IMR-90 (cell line): ENCODE measurements at regions not wholly inside any gene's neighbourhood (a gene's known extent, or its start where the extent isn't known, plus 50 kb on each side); places are given as distances from the start of the nearest gene placed in this dataset.

Source experiments
- ATAC-seq: fragments of 200-7000 bp; cut with Tn5 transposase; 2 replicates; pipeline ENCODE4 v1.9.1; 2020; ENCODE audit warnings: low read depth, mild to moderate bottlenecking, moderate library complexity
- BruUV-seq: library from RNA; stranded (reverse); fragments of 400-500 nt; replicated peaks from 2 replicates; lab custom pipeline; 2021; lab: Mats Ljungman, UMichigan
- CTCF ChIA-PET: fragments of 300-600 bp; formaldehyde crosslinking; extraction: SDS; loops from one replicate; lab custom pipeline; 2021; ENCODE audit warnings: antibody characterized with exemption; lab: Yijun Ruan, JAX
- POLR2A ChIA-PET: fragments of 300-600 bp; sonication (Branson Sonifier 250); formaldehyde crosslinking; loops from one replicate; lab custom pipeline; 2022; ENCODE audit warnings: antibody characterized with exemption; ENCODE audit not compliant: unreplicated experiment; lab: Charles Lee
- DNase-seq: peaks from one replicate; pipeline ENCODE4 v3.0.0; 2013
- H2AFZ ChIP-seq: replicated peaks from 2 replicates; pipeline ENCODE3; 2013; ENCODE audit warnings: low read length, mild to moderate bottlenecking; ENCODE audit not compliant: poor library complexity
- H2AK5ac ChIP-seq: 2 replicates; pipeline ENCODE4 v1.6.1; 2013; ENCODE audit warnings: low read depth, low read length, inconsistent platforms
- H2AK9ac ChIP-seq: replicated peaks from 2 replicates; pipeline ENCODE3; 2013; ENCODE audit warnings: mild to moderate bottlenecking, low read depth, low read length, moderate library complexity; ENCODE audit not compliant: poor library complexity
- H2BK120ac ChIP-seq: 2 replicates; pipeline ENCODE4 v1.6.1; 2013; ENCODE audit warnings: low read depth, low read length, inconsistent platforms
- H2BK15ac ChIP-seq: 3 replicates; pipeline ENCODE4 v1.6.1; 2013; ENCODE audit warnings: low read depth, low read length, inconsistent platforms
- H2BK20ac ChIP-seq: 2 replicates; pipeline ENCODE4 v1.6.1; 2013; ENCODE audit warnings: low read depth, mild to moderate bottlenecking, inconsistent platforms, low read length, moderate library complexity
- H2BK5ac ChIP-seq: 2 replicates; pipeline ENCODE4 v1.6.1; 2013; ENCODE audit warnings: mild to moderate bottlenecking, low read depth, low read length, inconsistent platforms; ENCODE audit not compliant: poor library complexity, severe bottlenecking
- H3K14ac ChIP-seq: replicated peaks from 2 replicates; pipeline ENCODE4 v1.6.1; 2013; ENCODE audit warnings: low read depth, low read length, inconsistent platforms
- H3K18ac ChIP-seq: 2 replicates; pipeline ENCODE4 v1.6.1; 2013; ENCODE audit warnings: low read depth, low read length, control low read depth
- H3K23ac ChIP-seq: 2 replicates; pipeline ENCODE4 v1.6.1; 2013; ENCODE audit warnings: low read depth, low read length, inconsistent platforms
- H3K27ac ChIP-seq: 2 replicates; pipeline ENCODE4 v1.5.1; 2013; ENCODE audit warnings: mild to moderate bottlenecking, control low read depth, low read length; ENCODE audit not compliant: insufficient read depth
- H3K27me3 ChIP-seq: 2 replicates; pipeline ENCODE4 v1.6.1; 2013; ENCODE audit warnings: low read length; ENCODE audit not compliant: control insufficient read depth, insufficient read depth
- H3K36me3 ChIP-seq: 2 replicates; pipeline ENCODE4 v1.6.1; 2013; ENCODE audit warnings: low read length, mixed read lengths; ENCODE audit not compliant: control insufficient read depth, insufficient read depth
- H3K4ac ChIP-seq: 2 replicates; pipeline ENCODE4 v1.6.1; 2013; ENCODE audit warnings: low read depth, low read length, inconsistent platforms
- H3K4me1 ChIP-seq: 2 replicates; pipeline ENCODE4 v1.6.1; 2013; ENCODE audit warnings: low read length, mixed read lengths; ENCODE audit not compliant: control insufficient read depth, insufficient read depth
- H3K4me2 ChIP-seq: 2 replicates; pipeline ENCODE4 v1.6.1; 2013; ENCODE audit warnings: low read depth, mild to moderate bottlenecking, control low read depth, low read length, moderate library complexity
- H3K4me3 ChIP-seq: 2 replicates; pipeline ENCODE4 v1.5.1; 2013; ENCODE audit warnings: low read depth, mild to moderate bottlenecking, control low read depth, low read length, moderate library complexity; ENCODE audit not compliant: insufficient read depth
- H3K56ac ChIP-seq: 2 replicates; pipeline ENCODE4 v1.6.1; 2013; ENCODE audit warnings: low read length, inconsistent platforms; ENCODE audit not compliant: insufficient read depth; ENCODE audit errors: extremely low read depth
- H3K79me1 ChIP-seq, 2 experiments: 2 replicates each; pipeline ENCODE4 v1.6.1; 2013; ENCODE audit warnings: low read length in 2 of 2, inconsistent platforms in 1 of 2, low read depth in 1 of 2
- H3K9ac ChIP-seq: 2 replicates; pipeline ENCODE4 v1.6.1; 2013; ENCODE audit warnings: low read depth, low read length, control low read depth
- H3K9me1 ChIP-seq: 2 replicates; pipeline ENCODE4 v1.6.1; 2013; ENCODE audit warnings: low read length, inconsistent platforms; ENCODE audit not compliant: insufficient read depth
- H3K9me3 ChIP-seq: 2 replicates; pipeline ENCODE4 v1.6.1; 2013; ENCODE audit warnings: low read length; ENCODE audit not compliant: control insufficient read depth, insufficient read depth
- H4K20me1 ChIP-seq: 2 replicates; pipeline ENCODE4 v1.6.1; 2013; ENCODE audit warnings: low read length, inconsistent platforms; ENCODE audit not compliant: insufficient read depth
- H4K5ac ChIP-seq: 2 replicates; pipeline ENCODE4 v1.6.1; 2013; ENCODE audit warnings: mild to moderate bottlenecking, low read depth, low read length, control low read depth
- H4K8ac ChIP-seq, 2 experiments: 2 replicates each; pipeline ENCODE4 v1.6.1; 2013; ENCODE audit warnings: low read depth in 2 of 2, low read length in 2 of 2, control low read depth in 1 of 2, inconsistent platforms in 1 of 2
- H4K91ac ChIP-seq: 2 replicates; pipeline ENCODE4 v1.6.1; 2013; ENCODE audit warnings: low read depth, low read length, inconsistent platforms; ENCODE audit not compliant: insufficient read depth
- MAFK ChIP-seq: IDR thresholded peaks from 2 replicates; pipeline ENCODE4 v1.6.1; 2012; ENCODE audit warnings: low read depth, low read length, improper control_type of control experiment
- NFE2L2 ChIP-seq: fragments of 150-350 bp; IDR thresholded peaks from 2 replicates; pipeline ENCODE4 v1.6.1; 2016; ENCODE audit warnings: low read depth, mild to moderate bottlenecking, low read length
- dilution Hi-C: fragments of 300-500 bp; cut with HindIII; formaldehyde crosslinking; loops from one replicate; pipeline ENCODE4 v1.14.3; 2018; ENCODE audit warnings: low sequenced_read_pairs; ENCODE audit not compliant: unreplicated experiment
- in situ Hi-C: fragments of 300-500 bp; cut with MboI; formaldehyde crosslinking; loops from 3 replicates; pipeline ENCODE4 v1.14.3; 2019; ENCODE audit warnings: low sequenced_read_pairs, inconsistent platforms, mixed read lengths
- intact Hi-C: fragments of 100-400 bp; cut with micrococcal nuclease; formaldehyde crosslinking; loops from 2 replicates; pipeline ENCODE4 v1.10.0; 2022

DNA sequence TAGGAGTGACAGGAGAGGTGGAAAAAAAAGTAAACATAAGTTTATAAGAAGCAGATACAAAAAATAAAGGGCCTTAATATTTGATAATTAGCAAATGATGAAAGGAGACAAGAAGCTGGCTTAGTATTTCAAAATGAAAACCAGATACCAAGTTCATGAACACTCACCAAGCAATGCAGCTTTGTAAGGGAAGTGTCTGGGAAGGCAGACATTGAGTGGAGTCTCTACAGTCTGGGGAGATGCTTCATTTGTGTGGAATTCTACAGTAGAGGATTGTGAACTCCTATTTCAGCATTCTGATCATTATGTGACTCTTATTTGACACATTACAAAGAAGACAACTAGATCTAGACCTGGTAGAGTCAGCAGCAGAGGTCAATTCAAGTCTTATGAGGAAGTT, 1072.7 kb downstream of the DSC3 start:
- no peak overlapping the region for H3K56ac ChIP-seq
- no peak overlapping the region for H3K14ac ChIP-seq
- H3K4me1 ChIP-seq: no peaks in the 10 kb centered on the region
- no peaks in the 10 kb centered on the region for H3K79me1 ChIP-seq
- no peak overlapping the region for H3K4me3 ChIP-seq
- no TSS peak for BruUV-seq
- H3K18ac ChIP-seq: no peak overlapping the region
- no peak overlapping the region for H4K5ac ChIP-seq
- H4K8ac ChIP-seq: no peak overlapping the region
- in situ Hi-C loops (no loop called here), intact Hi-C loops (no loop called here), dilution Hi-C loops (no loop called here)
- CTCF ChIA-PET: no interaction called here
- H2BK20ac ChIP-seq: no peak overlapping the region
- TF ChIP-seq MAFK: no peak
- TF ChIP-seq NFE2L2: no peak
- no peaks in the 10 kb centered on the region for H3K9me1 ChIP-seq
- peaks cover 4% of the 10 kb centered on the region; the same call in 1 of the 2 replicates for H3K9me3 ChIP-seq
- no peak overlapping the region for H2AFZ ChIP-seq
- H2BK120ac ChIP-seq: no peak overlapping the region
- ATAC-seq: no peak
- no peak overlapping the region for H3K23ac ChIP-seq
- no peak overlapping the region for H4K91ac ChIP-seq
- POLR2A ChIA-PET: no interaction called here
- no peak overlapping the region for H2AK9ac ChIP-seq
- H2BK5ac ChIP-seq: no peak overlapping the region
- H3K27me3 ChIP-seq: no peaks in the 10 kb centered on the region
- H2BK15ac ChIP-seq: no peak overlapping the region
- H3K4ac ChIP-seq: no peak overlapping the region
- H3K9ac ChIP-seq: no peak overlapping the region
- H2AK5ac ChIP-seq: no peak overlapping the region
- H3K27ac ChIP-seq: no peak overlapping the region
- no peaks in the 10 kb centered on the region for H4K20me1 ChIP-seq
- DNase-seq: no peak
- H3K36me3 ChIP-seq: no peaks in the 10 kb centered on the region
- H3K4me2 ChIP-seq: no peak overlapping the region
